PC-9 (cell line): ENCODE measurements at regions not wholly inside any gene's neighbourhood (a gene's known extent, or its start where the extent isn't known, plus 50 kb on each side); places are given as distances from the start of the nearest gene placed in this dataset.

Experiments
- EZH2 ChIP-seq: fragments of 200-600 bp; sonication (generic); IDR thresholded peaks from 2 replicates; pipeline ENCODE4 v1.8.0; 2017; ENCODE audit warnings: antibody characterized with exemption, low read depth
- TF ChIP-seq, protein P1 (sequence below): fragments of 200-600 bp; sonication (generic); conservative IDR thresholded peaks from 2 replicates; pipeline ENCODE4 v1.6.1; 2017; ENCODE audit warnings: mixed run types, antibody characterized with exemption, mild to moderate bottlenecking, moderate library complexity

DNA sequence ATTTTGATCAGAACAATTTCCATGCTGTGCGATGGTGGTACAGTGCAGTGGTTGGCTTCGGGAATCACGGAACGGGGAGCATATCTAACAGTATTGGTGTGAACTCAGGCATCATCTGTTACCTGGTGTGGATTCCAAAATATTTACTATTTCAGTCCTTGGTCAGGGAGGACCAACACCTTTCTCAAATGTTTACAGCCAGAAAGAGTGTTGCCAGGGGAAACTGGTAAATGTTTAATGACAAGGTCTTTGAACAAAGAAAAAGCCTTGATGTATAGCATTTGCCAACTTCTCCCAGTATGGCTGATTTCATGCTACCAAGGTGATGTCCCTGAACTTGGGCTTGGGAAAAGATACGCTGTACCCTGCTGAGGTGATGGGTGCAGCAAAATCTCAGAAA lies 145.6 kb upstream of the POC5 start:
- TF ChIP-seq, protein P1, sequence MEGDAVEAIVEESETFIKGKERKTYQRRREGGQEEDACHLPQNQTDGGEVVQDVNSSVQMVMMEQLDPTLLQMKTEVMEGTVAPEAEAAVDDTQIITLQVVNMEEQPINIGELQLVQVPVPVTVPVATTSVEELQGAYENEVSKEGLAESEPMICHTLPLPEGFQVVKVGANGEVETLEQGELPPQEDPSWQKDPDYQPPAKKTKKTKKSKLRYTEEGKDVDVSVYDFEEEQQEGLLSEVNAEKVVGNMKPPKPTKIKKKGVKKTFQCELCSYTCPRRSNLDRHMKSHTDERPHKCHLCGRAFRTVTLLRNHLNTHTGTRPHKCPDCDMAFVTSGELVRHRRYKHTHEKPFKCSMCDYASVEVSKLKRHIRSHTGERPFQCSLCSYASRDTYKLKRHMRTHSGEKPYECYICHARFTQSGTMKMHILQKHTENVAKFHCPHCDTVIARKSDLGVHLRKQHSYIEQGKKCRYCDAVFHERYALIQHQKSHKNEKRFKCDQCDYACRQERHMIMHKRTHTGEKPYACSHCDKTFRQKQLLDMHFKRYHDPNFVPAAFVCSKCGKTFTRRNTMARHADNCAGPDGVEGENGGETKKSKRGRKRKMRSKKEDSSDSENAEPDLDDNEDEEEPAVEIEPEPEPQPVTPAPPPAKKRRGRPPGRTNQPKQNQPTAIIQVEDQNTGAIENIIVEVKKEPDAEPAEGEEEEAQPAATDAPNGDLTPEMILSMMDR = no peak
- no peak for TF ChIP-seq EZH2
